ENCODE measurements at regions not wholly inside any gene's neighbourhood (a gene's known extent, or its start where the extent isn't known, plus 50 kb on each side); places are given as distances from the start of the nearest gene placed in this dataset.
A peak's percentile ranks its signal among the peaks of the same experiment; 100 is the strongest.

DNA sequence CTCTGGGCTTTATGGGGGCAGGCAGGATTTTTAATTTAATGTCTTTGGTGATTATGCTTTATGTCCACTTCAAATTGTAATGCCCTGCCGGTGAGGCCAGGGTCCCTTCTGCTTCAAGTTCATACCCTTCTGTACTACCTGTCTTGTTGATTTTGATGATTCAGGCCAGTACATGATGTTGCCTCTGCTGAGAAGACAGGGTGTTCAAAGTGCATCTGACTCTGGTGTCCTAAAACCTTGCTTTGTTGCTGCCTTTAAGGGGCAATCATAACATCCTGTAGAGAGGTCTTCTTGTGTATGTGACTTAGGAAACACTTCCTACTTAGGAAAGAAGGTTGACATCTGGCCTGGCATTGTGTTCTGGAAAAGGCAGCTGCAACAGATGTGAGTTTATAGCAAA, 113.2 kb downstream of the TMEM170B start:
- Mint-ChIP-seq H3K27ac (no peak overlapping the region), H3K4me3 (no peak overlapping the region), H3K9me3 (no peaks in the 10 kb centered on the region), H3K36me3 (no peaks in the 10 kb centered on the region), H3K27me3 (peaks cover 5% of the 10 kb centered on the region), H3K4me1 (ENCODE audit: low read depth) (peaks cover 12% of the 10 kb centered on the region)
- intact Hi-C loops (cut with micrococcal nuclease), result loop anchor here (5.0 kb wide), 1 partner anchor 262 kb away; no protein-coding TSS in a partner anchor
- ChIA-PET CTCF (interaction anchor here (8.1 kb wide), 1 partner anchor 638 kb away, joined by 82 read pairs; the partner anchor contains the start of gene EDN1), POLR2A (no interaction called here)
- no peak for DNase-seq

DNA sequence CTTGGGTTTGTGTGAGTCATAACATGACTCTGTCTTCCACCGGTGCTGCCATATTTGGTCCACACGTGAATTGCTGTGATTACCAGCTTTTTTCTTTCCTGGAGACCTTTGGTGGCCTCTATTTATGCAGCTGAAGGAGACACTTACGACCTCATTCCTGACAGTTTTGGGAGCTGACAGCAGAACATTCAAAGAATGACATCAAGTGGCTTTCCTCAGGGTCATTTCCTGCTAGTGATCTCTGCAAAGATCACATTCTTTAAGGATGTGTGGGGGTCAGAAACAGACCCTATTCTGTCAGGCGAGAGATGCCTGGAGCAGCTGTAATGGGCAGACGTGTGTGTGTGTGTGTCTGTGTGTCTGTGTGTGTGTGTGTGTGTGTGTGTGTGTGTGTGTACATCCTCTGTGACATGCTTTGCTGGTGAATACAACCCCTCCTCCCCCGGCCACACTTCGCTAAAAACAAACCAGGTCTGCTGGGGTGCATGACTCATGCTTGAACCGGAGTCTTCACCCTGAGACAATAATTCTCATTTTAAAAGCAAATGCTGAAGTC, 115.6 kb downstream of the TMEM170B start:
- DNase-seq, result peak; percentile 71
- Mint-ChIP-seq H3K9me3 (no peaks in the 10 kb centered on the region), H3K27me3 (peaks cover 9% of the 10 kb centered on the region), H3K36me3 (no peaks in the 10 kb centered on the region), H3K4me3 (no peak overlapping the region), H3K27ac (no peak overlapping the region), H3K4me1 (ENCODE audit: low read depth) (peaks cover 13% of the 10 kb centered on the region)
- intact Hi-C loops (cut with micrococcal nuclease), result loop anchor here (5.0 kb wide), 1 partner anchor 259 kb away; no protein-coding TSS in a partner anchor
- POLR2A ChIA-PET, result no interaction called here
- CTCF ChIA-PET, result interaction anchor here (0.6 to 8.1 kb wide), 5 partner anchors 16 to 953 kb away, joined by 3 to 82 read pairs (median 3); partner anchors contain the start of gene EDN1

DNA sequence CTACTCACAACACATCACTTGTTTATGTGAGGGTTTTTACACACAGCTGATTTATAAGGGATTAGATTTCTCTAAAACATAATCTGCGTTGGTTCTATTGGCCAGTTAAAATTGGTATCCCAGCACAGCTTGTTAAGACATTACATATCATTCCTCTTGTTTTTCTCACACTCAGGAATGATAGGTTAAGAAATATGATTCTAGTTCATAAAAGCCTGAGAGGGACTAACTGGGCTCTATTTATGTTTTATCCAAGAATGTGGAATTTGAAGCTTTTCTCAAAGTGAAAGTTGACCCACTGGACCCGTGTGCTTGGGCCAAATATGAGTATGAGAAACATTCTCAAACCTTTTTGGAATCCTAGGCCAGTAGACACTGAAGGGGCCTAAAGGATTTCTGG, 117.3 kb downstream of the TMEM170B start:
- Mint-ChIP-seq H3K36me3 (no peaks in the 10 kb centered on the region), H3K27ac (no peak overlapping the region), H3K4me1 (ENCODE audit: low read depth) (peaks cover 13% of the 10 kb centered on the region), H3K27me3 (peaks cover 10% of the 10 kb centered on the region), H3K4me3 (no peak overlapping the region), H3K9me3 (no peaks in the 10 kb centered on the region)
- ChIA-PET POLR2A (no interaction called here), CTCF (interaction anchor here (0.6 to 8.1 kb wide), 17 partner anchors 11 to 983 kb away, joined by 3 to 82 read pairs (median 3); partner anchors contain the start of gene EDN1)
- DNase-seq, result no peak
- intact Hi-C loops (cut with micrococcal nuclease), result loop anchor here (1.0 to 5.0 kb wide), 5 partner anchors 257 to 950 kb away; no protein-coding TSS in a partner anchor

DNA sequence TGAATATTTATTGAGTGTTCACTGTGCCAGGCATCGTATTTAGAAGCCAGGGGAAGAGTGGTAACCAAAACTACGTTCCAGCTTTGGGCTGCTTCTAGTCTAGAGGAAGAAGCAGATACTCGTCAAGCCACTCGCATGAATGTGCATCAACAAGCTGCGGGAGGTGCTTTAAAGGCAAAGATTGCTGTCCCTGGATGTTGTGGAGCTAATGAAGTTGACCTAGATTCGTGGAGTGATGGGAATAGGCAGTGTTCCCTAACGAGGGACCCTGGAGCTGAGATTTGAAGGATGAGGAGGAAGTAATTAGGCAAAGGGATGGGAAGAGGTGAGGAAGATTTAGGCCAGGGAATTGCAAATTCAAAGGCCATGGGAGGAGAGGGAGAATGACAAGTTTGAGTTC, 118.9 kb downstream of the TMEM170B start:
- no peak overlapping the region for H3K4me3 Mint-ChIP-seq
- ChIA-PET CTCF (interaction anchor here (0.7 to 8.1 kb wide), 27 partner anchors 10 to 950 kb away, joined by 3 to 82 read pairs (median 4); partner anchors contain the start of gene EDN1), POLR2A (no interaction called here)
- intact Hi-C loops (cut with micrococcal nuclease), result no loop called here
- no peak overlapping the region for H3K27ac Mint-ChIP-seq
- H3K36me3 Mint-ChIP-seq, result no peaks in the 10 kb centered on the region
- H3K9me3 Mint-ChIP-seq, result no peaks in the 10 kb centered on the region
- peaks cover 13% of the 10 kb centered on the region for H3K4me1 Mint-ChIP-seq (ENCODE audit: low read depth)
- peaks cover 10% of the 10 kb centered on the region for H3K27me3 Mint-ChIP-seq
- no peak for DNase-seq

DNA sequence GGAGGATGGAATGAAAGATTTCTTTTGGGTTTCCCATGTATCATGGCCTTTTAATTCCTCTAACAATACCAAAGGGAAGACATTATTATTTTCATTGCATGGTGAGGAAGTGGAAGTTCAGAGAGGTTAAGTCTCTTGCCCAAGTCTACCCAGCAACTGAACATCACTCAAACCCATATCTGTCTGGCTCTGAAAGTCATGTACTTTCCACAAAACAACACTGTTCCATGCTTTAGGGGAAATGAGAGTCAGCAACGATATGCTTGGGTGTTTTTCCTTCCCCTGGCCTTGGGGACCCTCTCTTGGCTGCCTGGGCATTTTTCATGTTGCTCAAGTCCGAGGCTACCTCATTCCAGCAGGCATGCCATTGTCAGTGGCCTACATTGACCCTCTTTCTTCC, 118.8 kb downstream of the ADTRP start:
- Mint-ChIP-seq H3K4me3 (no peak overlapping the region), H3K27me3 (peaks cover 8% of the 10 kb centered on the region), H3K27ac (no peak overlapping the region), H3K4me1 (ENCODE audit: low read depth) (peaks cover 3% of the 10 kb centered on the region), H3K9me3 (no peaks in the 10 kb centered on the region), H3K36me3 (no peaks in the 10 kb centered on the region)
- ChIA-PET POLR2A (no interaction called here), CTCF (interaction anchor here (0.7 to 0.9 kb wide), 2 partner anchors 630 to 631 kb away, joined by 3 read pairs; partner anchors contain the start of gene EDN1)
- no peak for DNase-seq
- intact Hi-C loops (cut with micrococcal nuclease), result no loop called here

DNA sequence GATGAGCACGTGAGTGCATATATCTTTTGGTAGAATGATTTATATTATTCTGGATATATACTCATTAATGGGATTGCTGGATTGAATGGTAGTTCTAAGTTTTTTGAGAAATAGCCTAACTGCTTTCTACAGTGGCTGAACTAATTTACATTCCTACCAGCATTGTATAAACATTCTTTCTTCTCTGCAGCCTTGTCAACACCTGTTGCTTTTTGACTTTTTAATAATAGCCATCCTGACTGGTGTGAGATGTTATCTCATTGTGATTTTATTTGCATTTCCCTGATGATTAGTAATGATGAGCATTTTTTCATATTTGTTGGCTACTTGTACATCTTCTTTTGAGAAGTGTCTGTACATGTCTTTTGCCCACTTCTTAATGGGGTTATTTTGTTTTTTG, 116.3 kb downstream of the ADTRP start:
- Mint-ChIP-seq H3K27me3 (peaks cover 5% of the 10 kb centered on the region), H3K27ac (no peak overlapping the region), H3K9me3 (no peaks in the 10 kb centered on the region), H3K36me3 (no peaks in the 10 kb centered on the region), H3K4me3 (no peak overlapping the region), H3K4me1 (ENCODE audit: low read depth) (peaks cover 12% of the 10 kb centered on the region)
- DNase-seq, result no peak
- intact Hi-C loops (cut with micrococcal nuclease), result no loop called here
- CTCF ChIA-PET, result interaction anchor here (0.7 kb wide), 1 partner anchor 627 kb away, joined by 3 read pairs; no protein-coding TSS in a partner anchor
- POLR2A ChIA-PET, result no interaction called here

DNA sequence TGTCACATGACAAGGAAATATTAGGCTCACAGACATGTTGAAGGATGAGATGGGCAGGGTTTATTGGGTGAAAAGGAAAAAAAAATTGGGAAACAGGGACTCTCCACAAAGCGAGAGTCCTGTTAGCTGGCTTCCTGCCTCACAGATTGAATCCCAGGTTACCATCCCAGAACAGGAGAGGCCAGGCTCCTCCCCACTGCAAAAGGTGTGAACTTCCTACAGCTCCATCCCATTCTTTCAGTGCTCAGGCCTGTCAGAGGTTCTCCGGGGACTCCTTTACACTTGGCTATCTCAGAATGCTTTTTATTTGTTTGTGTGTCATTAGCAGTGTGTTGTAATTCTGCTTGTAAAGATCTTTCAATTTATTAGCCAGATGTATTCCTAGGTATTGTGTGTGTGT, 115.1 kb downstream of the ADTRP start:
- ChIA-PET CTCF (no interaction called here), POLR2A (no interaction called here)
- Mint-ChIP-seq H3K9me3 (no peaks in the 10 kb centered on the region), H3K27me3 (peaks cover 10% of the 10 kb centered on the region), H3K27ac (no peak overlapping the region), H3K36me3 (no peaks in the 10 kb centered on the region), H3K4me1 (ENCODE audit: low read depth) (peaks cover 12% of the 10 kb centered on the region), H3K4me3 (no peak overlapping the region)
- DNase-seq, result no peak
- intact Hi-C loops (cut with micrococcal nuclease), result no loop called here

All from activated CD4-positive, alpha-beta memory T cell treated with anti-CD3 and anti-CD28 coated beads for 36 hours (primary cell).